ENCODE measurements at regions not wholly inside any gene's neighbourhood (a gene's known extent, or its start where the extent isn't known, plus 50 kb on each side); places are given as distances from the start of the nearest gene placed in this dataset.

DNA sequence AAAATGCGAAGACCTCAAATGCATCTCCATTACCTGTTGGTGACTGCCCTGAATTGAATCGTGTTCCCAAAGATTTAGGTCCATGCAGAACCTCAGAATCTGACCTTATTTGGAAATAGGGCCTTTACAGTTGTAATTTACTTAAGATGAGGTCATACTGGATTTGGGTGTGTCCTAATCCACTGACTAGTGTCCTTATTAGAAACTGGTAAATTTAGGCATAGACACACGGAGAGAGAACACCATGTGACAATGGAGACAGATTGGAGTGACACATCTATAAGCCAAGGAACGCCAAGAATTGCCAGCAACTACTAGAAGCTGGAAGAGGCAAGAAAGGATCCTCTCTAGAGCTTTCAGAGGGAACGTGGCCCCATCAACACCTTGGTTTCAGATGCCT, 203.1 kb downstream of the SMAD2 start:
- peaks cover 8% of the 10 kb centered on the region for H3K27me3 ChIP-seq

DNA sequence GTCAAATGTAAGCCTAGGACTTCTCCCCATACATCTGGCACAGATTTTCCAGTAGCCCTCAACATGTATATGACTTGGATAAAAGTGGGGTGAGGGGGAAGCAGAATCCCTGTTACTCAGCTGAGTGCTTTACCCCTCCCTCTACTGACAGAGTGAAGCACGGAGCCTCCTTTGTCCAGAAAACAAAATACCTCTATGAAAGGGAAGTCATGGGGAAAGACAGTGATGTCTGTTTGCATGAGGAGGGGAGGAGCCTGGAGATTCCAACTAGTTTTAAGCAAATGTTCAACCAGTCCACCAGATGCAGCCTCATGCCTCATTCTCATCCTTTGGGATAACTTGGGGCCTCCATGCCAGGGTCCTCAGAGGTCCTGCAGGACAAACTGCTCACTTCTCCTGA, 203.9 kb downstream of the SMAD2 start:
- TF ChIP-seq EP300 (IDR thresholded peaks at IDR 0.05) (no peak), POLR2AphosphoS5 (IDR thresholded peaks at IDR 0.05) (no peak), POLR2A (IDR thresholded peaks at IDR 0.05) (no peak)
- TF ChIP-seq, protein P1, sequence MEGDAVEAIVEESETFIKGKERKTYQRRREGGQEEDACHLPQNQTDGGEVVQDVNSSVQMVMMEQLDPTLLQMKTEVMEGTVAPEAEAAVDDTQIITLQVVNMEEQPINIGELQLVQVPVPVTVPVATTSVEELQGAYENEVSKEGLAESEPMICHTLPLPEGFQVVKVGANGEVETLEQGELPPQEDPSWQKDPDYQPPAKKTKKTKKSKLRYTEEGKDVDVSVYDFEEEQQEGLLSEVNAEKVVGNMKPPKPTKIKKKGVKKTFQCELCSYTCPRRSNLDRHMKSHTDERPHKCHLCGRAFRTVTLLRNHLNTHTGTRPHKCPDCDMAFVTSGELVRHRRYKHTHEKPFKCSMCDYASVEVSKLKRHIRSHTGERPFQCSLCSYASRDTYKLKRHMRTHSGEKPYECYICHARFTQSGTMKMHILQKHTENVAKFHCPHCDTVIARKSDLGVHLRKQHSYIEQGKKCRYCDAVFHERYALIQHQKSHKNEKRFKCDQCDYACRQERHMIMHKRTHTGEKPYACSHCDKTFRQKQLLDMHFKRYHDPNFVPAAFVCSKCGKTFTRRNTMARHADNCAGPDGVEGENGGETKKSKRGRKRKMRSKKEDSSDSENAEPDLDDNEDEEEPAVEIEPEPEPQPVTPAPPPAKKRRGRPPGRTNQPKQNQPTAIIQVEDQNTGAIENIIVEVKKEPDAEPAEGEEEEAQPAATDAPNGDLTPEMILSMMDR (IDR thresholded peaks at IDR 0.05) = no peak
- Histone ChIP-seq H3K36me3 (no peaks in the 10 kb centered on the region), H3K9me3 (no peaks in the 10 kb centered on the region), H3K4me1 (no peaks in the 10 kb centered on the region), H3K27me3 (peaks cover 8% of the 10 kb centered on the region), H3K27ac (no peak overlapping the region), H3K4me3 (no peak overlapping the region)
- DNase-seq (ENCODE audit: low spot score in 2 of 2) = no peak
- 32% methylated on average over 1 of the region's 1 CpG for WGBS

More for the DNA sequence above, 203.1 kb downstream of the SMAD2 start:
- TF ChIP-seq, protein P1 (IDR thresholded peaks at IDR 0.05) = no peak
- no peak for TF ChIP-seq EP300 (IDR thresholded peaks at IDR 0.05)
- TF ChIP-seq POLR2AphosphoS5 (IDR thresholded peaks at IDR 0.05) = no peak
- H3K4me1 ChIP-seq = no peaks in the 10 kb centered on the region
- WGBS = 80% methylated on average over 5 of the region's 5 CpGs
- no peak overlapping the region for H3K27ac ChIP-seq
- DNase-seq (ENCODE audit: low spot score in 2 of 2) = no peak
- no peak overlapping the region for H3K4me3 ChIP-seq
- no peaks in the 10 kb centered on the region for H3K36me3 ChIP-seq
- H3K9me3 ChIP-seq = no peaks in the 10 kb centered on the region

DNA sequence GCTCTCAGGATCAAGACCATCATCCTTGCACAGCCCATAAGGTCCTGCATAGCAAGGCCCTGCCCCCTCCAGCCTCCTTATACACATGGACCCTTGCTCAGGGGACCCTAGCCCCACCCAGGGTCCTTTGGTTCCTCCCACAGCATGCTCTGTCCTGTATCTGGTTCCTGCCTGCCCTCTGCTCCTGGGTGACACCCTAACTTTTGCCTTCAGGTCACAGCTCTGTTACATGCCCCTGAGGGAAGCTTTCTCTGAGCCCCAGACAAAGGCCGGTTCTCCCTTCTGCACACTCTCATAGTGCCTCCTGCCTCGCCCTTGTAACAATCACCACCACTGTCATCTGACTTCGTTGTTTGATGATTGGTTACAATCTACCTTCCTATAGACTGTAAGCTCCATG, 204.8 kb downstream of the SMAD2 start:
- no peak overlapping the region for H3K4me3 ChIP-seq
- 94% methylated on average over 3 of the region's 3 CpGs for WGBS
- H3K9me3 ChIP-seq = no peaks in the 10 kb centered on the region
- no peaks in the 10 kb centered on the region for H3K4me1 ChIP-seq
- H3K36me3 ChIP-seq = no peaks in the 10 kb centered on the region
- no peak overlapping the region for H3K27ac ChIP-seq
- peaks cover 8% of the 10 kb centered on the region for H3K27me3 ChIP-seq
- TF ChIP-seq, protein P1 (IDR thresholded peaks at IDR 0.05) = no peak
- TF ChIP-seq POLR2AphosphoS5 (IDR thresholded peaks at IDR 0.05) (no peak), POLR2A (IDR thresholded peaks at IDR 0.05) (no peak), EP300 (IDR thresholded peaks at IDR 0.05) (no peak)
- peak in 1 of 2 donors; percentile 53 for DNase-seq (ENCODE audit: low spot score in 2 of 2)

DNA sequence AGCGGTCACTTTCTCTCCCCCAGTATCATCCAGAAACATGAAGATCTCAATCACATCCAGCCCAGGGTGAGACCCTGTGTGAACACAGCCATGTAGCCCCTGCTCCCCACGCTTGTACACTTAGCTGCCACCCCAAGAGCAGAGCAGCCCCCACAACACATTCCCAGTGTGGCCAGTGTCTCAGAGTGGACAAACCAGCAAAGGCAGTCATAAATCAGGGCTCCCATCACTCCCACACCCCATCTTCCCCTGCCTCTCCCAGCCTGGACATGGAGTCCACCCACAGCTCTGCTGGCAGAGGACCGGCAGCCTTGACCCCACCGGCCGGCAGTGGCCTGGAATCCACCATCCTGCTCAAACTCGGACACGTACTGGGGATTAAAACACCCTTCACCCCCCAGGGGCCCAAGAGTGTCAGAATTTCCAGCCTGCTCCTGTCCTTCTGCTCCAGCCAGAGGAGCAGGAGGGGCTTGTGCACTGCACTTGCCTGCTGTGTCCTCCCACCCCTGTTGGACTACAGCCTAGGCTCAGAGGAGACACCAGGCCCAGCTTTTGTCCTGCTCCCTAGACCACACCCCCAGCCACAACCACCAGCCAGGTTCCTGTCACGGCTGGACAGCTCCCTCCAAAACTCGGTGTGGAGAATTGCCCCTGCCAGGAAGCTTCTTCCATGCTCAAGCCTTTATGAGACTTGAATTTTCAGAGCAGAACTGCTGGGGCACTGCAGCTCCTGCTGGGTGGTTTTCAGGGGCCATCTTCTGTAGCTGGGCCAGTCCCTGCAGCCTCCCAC, 206.1 kb downstream of the SMAD2 start:
- Histone ChIP-seq H3K4me3 (no peak overlapping the region), H3K27me3 (peaks cover 6% of the 10 kb centered on the region), H3K27ac (no peak overlapping the region), H3K4me1 (no peaks in the 10 kb centered on the region), H3K9me3 (no peaks in the 10 kb centered on the region), H3K36me3 (no peaks in the 10 kb centered on the region)
- TF ChIP-seq EP300 (IDR thresholded peaks at IDR 0.05) = no peak
- WGBS = 62% methylated on average over 9 of the region's 9 CpGs
- DNase-seq (ENCODE audit: low spot score in 2 of 2) = peak in 1 of 2 donors; percentile 56

DNA sequence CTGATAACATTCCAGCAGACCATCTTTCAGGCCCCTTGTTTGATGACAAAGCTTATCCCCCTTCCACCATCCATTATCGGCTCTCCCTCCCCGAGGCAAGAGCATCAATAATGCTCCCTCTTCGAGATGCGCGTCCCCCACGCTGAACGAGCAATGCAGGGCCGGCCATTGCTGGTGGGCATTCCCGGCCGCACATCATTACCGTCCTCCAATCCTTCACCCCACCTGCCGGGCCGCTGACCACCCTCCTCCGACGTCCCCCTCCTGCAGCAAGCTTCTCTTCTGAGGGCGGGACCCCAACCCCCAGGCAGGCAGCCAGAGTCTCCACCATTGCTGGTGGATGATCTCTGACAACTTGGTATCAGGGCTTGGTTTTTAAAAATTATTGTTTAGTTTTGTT, 208.6 kb downstream of the SMAD2 start:
- no peak for TF ChIP-seq EP300 (IDR thresholded peaks at IDR 0.05)
- TF ChIP-seq, protein P1 (IDR thresholded peaks at IDR 0.05) = no peak
- no peak for TF ChIP-seq POLR2AphosphoS5 (IDR thresholded peaks at IDR 0.05)
- no peak for TF ChIP-seq POLR2A (IDR thresholded peaks at IDR 0.05)
- H3K27ac ChIP-seq = no peak overlapping the region
- no peaks in the 10 kb centered on the region for H3K36me3 ChIP-seq
- DNase-seq (ENCODE audit: low spot score in 2 of 2) = peak in 1 of 2 donors; percentile 55
- 70% methylated on average over 16 of the region's 16 CpGs for WGBS
- H3K4me1 ChIP-seq = no peaks in the 10 kb centered on the region
- no peaks in the 10 kb centered on the region for H3K9me3 ChIP-seq
- peaks cover 4% of the 10 kb centered on the region for H3K27me3 ChIP-seq
- no peak overlapping the region for H3K4me3 ChIP-seq
